Upper lobe of right lung (tissue), 1 donor: ENCODE measurements at regions not wholly inside any gene's neighbourhood (a gene's known extent, or its start where the extent isn't known, plus 50 kb on each side); places are given as distances from the start of the nearest gene placed in this dataset.

Experiments
- ATAC-seq: fragments of 200-7000 bp; cut with Tn5 transposase; one replicate; pipeline ENCODE4 v1.9.1; 2020; ENCODE audit warnings: mild to moderate bottlenecking, moderate library complexity
- DNase-seq: peaks from one replicate; pipeline ENCODE4 v3.0.0-alpha.2; 2020
- H3K27ac ChIP-seq: fragments of 200-600 bp; one replicate; pipeline ENCODE4 v1.8.0; 2022
- H3K27me3 ChIP-seq: fragments of 200-600 bp; one replicate; pipeline ENCODE4 v1.8.0; 2022; ENCODE audit warnings: mild to moderate bottlenecking
- H3K36me3 ChIP-seq: fragments of 200-600 bp; one replicate; pipeline ENCODE4 v1.8.0; 2022
- H3K4me1 ChIP-seq: fragments of 200-600 bp; one replicate; pipeline ENCODE4 v1.8.0; 2022
- H3K4me3 ChIP-seq: fragments of 200-600 bp; one replicate; pipeline ENCODE4 v1.8.0; 2022; ENCODE audit warnings: mild to moderate bottlenecking
- H3K9me3 ChIP-seq: fragments of 200-600 bp; one replicate; pipeline ENCODE4 v1.8.0; 2022
- intact Hi-C: fragments of 100-400 bp; cut with DNase I; formaldehyde crosslinking; loops from one replicate; pipeline ENCODE4 v1.11.0; 2022
- TF ChIP-seq, protein P1 (sequence below): fragments of 200-600 bp; IDR thresholded peaks from one replicate; pipeline ENCODE4 v1.8.0; 2022; ENCODE audit warnings: antibody characterized with exemption
- donor health status: DM: no; HTN: yes; CAD: no; lungs with severe emphysema.

DNA sequence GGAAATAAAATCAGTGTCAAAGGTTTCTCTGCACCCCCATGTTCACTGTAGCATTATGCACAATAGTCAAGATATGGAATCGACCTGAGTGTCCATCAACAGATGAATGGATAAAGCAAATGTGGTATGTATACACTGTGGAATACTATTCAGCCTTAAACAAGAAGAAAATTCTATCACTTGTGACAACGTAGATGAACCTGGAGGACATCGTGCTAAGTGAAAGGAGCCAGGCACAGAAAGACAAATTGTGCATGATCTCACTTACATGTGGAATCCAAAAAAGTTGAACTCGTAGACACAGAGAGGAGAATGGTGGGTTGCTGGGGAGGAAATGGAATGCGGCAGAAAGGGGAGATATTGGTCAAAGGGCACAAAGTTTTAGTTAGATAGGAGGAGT lies 136.3 kb upstream of the ESR1 start:
- DNase-seq = no peak
- TF ChIP-seq, protein P1, sequence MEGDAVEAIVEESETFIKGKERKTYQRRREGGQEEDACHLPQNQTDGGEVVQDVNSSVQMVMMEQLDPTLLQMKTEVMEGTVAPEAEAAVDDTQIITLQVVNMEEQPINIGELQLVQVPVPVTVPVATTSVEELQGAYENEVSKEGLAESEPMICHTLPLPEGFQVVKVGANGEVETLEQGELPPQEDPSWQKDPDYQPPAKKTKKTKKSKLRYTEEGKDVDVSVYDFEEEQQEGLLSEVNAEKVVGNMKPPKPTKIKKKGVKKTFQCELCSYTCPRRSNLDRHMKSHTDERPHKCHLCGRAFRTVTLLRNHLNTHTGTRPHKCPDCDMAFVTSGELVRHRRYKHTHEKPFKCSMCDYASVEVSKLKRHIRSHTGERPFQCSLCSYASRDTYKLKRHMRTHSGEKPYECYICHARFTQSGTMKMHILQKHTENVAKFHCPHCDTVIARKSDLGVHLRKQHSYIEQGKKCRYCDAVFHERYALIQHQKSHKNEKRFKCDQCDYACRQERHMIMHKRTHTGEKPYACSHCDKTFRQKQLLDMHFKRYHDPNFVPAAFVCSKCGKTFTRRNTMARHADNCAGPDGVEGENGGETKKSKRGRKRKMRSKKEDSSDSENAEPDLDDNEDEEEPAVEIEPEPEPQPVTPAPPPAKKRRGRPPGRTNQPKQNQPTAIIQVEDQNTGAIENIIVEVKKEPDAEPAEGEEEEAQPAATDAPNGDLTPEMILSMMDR = no peak
- no peak overlapping the region for H3K27ac ChIP-seq
- H3K9me3 ChIP-seq = no peaks in the 10 kb centered on the region
- no peaks in the 10 kb centered on the region for H3K4me1 ChIP-seq
- H3K27me3 ChIP-seq = no peaks in the 10 kb centered on the region
- no peak overlapping the region for H3K4me3 ChIP-seq
- ATAC-seq = no peak
- no peaks in the 10 kb centered on the region for H3K36me3 ChIP-seq
- intact Hi-C loops = no loop called here

DNA sequence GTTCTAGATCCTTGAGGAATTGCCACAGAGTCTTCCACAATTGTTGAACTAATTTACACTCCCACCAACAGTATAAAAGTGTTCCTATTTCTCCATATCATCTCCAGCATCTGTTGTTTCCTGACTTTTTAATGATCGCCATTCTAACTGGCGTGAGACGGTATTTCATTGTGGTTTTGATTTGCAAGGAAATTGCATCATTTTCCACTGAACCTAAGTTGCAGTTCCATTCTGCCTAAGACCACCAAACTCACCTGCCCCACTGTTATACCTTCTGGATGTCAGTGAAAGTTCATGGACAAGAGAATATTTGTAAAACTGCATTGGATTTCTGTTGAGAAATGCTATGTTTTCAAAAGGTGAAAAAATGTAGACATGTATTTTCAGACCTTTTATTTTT lies 132.9 kb upstream of the ESR1 start:
- no peak for DNase-seq
- ATAC-seq = no peak
- Histone ChIP-seq H3K4me1 (no peaks in the 10 kb centered on the region), H3K36me3 (no peaks in the 10 kb centered on the region), H3K27ac (no peak overlapping the region), H3K27me3 (no peaks in the 10 kb centered on the region), H3K4me3 (no peak overlapping the region), H3K9me3 (no peaks in the 10 kb centered on the region)
- intact Hi-C loops = no loop called here
- TF ChIP-seq, protein P1 = no peak

DNA sequence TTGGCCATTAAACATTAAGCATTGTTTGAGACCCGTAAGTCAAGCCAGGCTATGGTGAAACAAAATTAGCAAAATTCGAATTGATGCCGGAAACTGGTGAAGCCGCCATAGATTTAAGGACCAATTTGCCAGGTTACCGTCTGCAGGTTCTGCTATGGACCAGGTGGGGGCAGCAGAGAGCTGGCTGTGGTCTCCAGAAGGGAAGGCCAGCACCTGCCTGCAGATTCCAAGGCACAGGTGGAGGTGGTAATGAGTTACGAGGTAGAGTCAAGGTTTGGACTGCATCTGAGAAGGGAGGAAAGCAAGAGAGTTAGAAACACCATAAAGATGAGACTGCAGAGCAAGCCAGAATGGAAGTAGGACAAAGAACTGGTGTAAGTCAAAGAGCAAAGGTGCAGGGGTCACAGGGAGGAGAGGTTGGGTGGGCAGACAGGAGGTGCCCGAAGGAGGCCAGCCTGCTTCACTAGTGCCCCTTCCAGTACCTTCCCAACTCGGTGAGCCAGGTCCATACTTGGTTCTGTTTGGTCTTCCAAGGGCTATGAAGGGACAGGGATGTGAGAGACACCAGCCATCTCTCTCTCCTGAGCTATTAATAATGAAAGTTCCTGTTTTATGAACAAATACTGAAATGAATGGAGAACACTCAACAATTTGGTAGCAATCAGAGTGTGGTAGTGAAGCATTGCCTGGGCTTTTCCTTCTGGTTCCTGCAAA lies 131.6 kb upstream of the ESR1 start:
- peak; percentile 97 for ATAC-seq
- H3K27me3 ChIP-seq = no peaks in the 10 kb centered on the region
- no peaks in the 10 kb centered on the region for H3K36me3 ChIP-seq
- no peaks in the 10 kb centered on the region for H3K9me3 ChIP-seq
- TF ChIP-seq, protein P1 = peak; percentile 85
- no peaks in the 10 kb centered on the region for H3K4me1 ChIP-seq
- intact Hi-C loops = no loop called here
- H3K4me3 ChIP-seq = no peak overlapping the region
- DNase-seq = peak; percentile 74
- H3K27ac ChIP-seq = no peak overlapping the region

DNA sequence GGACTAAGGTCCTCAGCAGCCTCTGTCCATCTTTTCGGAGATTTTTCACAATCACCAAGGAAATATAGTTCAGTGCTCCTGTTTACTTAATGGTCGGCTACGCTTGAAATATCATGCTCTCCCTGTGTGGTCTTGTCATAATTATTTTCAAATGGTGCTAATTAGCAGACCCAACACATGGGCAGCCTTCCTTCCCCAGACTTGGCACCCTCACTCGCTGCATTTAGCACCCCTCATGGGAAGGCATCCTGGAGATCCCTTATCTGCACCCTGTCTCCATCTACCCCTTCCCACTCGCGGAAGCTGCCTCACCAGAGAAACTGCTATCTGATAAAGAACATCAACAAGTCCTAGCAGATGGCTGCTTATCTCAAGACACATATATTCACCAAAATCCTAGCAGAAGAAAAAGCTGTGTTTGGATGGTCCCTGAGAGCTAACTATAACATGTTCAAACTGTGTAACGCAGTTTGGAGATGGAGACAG lies 131.0 kb upstream of the ESR1 start:
- intact Hi-C loops = no loop called here
- H3K4me3 ChIP-seq = no peak overlapping the region
- H3K27ac ChIP-seq = no peak overlapping the region
- ATAC-seq (no peak), DNase-seq (no peak)
- TF ChIP-seq, protein P1 = no peak
- H3K27me3 ChIP-seq = no peaks in the 10 kb centered on the region
- no peaks in the 10 kb centered on the region for H3K9me3 ChIP-seq
- no peaks in the 10 kb centered on the region for H3K36me3 ChIP-seq
- peaks cover 5% of the 10 kb centered on the region for H3K4me1 ChIP-seq

DNA sequence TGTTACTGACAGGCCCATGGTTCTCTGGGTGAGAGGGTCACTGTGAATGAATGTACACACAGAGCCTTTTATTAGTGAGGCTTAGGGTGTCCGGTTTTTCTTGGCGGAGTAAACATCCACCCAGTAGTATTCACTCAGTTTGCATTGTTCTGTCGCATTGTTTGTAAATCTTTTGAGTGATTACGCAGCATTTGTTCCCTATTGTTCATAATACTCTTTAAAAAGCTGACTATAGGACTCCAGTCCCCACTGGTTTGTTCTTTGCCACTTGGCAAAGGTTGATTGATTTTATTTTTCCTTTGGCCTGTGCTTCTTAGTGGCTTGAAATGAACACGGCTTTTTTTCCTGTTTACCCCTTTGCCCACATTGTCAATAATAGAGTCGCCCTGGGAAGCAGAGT lies 130.1 kb upstream of the ESR1 start:
- Histone ChIP-seq H3K27me3 (no peaks in the 10 kb centered on the region), H3K4me3 (no peak overlapping the region), H3K4me1 (peaks cover 10% of the 10 kb centered on the region), H3K27ac (no peak overlapping the region), H3K9me3 (no peaks in the 10 kb centered on the region), H3K36me3 (no peaks in the 10 kb centered on the region)
- ATAC-seq = no peak
- intact Hi-C loops = no loop called here
- no peak for DNase-seq
- TF ChIP-seq, protein P1 = no peak
